GM18907 (cell line): ENCODE measurements at regions not wholly inside any gene's neighbourhood (a gene's known extent, or its start where the extent isn't known, plus 50 kb on each side); places are given as distances from the start of the nearest gene placed in this dataset.
"Not testable (repeated sequence)": the region's sequence is repeated elsewhere in the genome, so short reads cannot be mapped to it uniquely, and the experiment has no call there.

Experiments used
- ATAC-seq: cut with Tn5 transposase; IDR thresholded peaks from one replicate; pipeline ENCODE4 v1.9.1; 2021; ENCODE audit warnings: mild to moderate bottlenecking, moderate library complexity; ENCODE audit not compliant: unreplicated experiment

DNA sequence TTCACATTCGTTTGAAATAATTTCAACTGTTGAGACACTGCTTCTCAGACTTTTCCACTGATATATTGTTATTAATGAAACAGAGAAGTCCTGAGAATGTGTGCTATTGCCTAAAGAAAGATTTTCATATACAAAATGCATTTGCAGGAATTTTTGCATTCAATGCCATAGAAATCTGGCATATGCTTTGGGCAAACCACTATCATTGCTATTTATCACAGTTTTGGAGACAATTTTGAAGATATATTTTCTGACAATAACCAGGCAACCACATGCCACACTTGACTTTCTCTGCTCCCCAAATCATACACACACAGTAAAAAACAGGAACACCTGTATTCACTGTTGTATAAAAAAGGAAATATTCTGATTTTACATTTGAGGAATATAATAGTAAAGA lies 1303.7 kb upstream of the IGFBP7 start:
- ATAC-seq: no peak

DNA sequence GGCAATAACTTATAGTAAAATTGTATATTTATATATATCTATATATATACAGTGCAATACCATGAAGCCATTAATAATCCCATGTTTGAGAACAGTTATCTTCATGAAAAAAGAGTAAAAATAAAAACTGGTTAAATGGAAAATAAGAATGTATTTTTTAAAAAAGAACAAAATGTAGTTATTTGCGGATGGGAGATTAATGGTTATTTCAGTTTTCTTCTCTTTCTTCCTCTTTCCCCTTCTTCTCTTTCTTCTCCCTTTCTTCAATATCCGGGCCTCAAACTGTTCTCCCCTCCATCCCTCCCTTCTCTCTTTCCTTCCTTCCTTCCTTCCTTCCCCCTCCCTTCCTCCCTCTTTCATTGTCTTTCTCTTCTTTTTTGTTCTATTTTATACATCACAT lies 1301.7 kb upstream of the IGFBP7 start:
- ATAC-seq: no peak

- ATAC-seq: no peak
These were observed 1296.6 kb upstream of the IGFBP7 start for GRCh38 chr4:58406762-58407161.

DNA sequence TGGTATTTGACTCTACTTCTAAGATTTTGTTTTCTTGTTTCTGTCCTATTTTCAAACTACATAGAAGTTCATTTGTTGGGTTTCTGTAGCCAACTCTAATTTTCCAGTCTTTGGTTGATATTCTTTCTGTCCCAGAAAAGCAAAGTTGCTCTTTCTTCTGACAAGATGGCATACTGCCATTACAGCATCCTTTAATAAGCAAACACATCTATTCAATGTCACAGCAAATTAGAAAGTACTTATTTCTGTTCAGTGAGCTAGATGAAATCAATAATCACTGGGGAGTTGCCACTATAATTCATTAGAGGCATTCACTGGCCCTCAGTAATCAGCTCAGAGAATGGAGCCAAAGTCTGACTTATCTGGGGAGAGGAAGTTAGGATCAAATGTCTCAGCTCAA lies 1258.0 kb upstream of the IGFBP7 start:
- no peak for ATAC-seq

- no peak for ATAC-seq
These were observed 1250.4 kb upstream of the IGFBP7 start for GRCh38 chr4:58360354-58361133.

DNA sequence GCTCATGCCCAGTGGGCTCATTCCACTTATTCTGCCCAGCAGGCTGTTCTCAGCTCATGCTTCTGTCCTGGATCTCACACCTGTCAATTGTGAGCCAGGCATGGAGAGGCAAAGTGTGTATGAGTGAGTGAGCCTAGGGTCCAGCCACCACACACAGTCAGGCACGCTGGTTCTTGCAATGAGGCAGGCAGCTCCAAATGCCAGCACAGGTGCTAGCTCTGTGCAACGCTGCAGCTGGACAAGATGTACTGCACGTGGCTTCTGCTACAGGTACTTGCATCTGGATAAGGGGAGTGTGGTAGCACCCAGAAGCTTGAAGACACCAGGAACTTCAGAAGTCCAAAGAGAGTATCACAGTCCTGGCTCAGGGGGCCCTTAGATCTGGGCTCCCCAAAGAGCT lies 1249.4 kb upstream of the IGFBP7 start:
- no peak for ATAC-seq

DNA sequence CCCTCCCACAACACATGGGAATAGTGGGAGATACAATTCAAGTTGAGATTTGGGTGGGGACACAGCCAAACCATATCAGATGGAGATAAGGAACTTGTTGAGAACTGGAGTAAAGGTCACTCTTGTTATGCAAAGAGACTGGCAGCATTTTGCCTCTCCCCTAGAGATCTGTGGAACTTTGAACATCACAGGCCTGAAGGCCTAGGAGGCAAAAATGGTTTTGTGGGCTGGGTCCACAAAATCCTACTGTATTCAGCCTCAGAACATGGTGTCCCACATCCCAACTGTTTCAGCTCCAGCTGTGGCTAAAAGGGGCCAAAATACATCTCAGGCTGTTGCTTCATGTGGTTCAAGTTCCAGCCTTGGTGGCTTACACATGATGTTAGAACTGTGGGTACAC lies 1247.8 kb upstream of the IGFBP7 start:
- no peak for ATAC-seq

DNA sequence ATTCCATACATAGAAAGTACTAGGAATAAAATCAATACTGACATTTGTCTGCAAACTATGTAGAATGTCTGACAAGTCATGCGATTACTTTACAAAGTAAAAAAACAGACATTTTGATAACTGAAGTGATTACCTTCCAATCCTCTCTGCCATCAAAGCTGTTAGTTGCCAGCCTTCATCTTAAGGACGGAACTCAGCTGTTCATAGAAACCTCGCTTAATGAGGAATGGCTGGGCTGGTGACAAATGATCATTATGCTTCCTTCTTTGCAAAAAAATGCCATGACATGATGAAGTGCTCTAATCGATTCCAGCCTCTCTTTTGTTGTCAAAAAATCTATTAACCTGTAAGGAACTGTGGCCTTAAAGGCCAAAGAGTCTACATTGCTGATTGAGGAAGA lies 1214.9 kb upstream of the IGFBP7 start:
- ATAC-seq: no peak

- ATAC-seq: no peak
These were observed 1203.3 kb upstream of the IGFBP7 start for GRCh38 chr4:58313444-58313843.

DNA sequence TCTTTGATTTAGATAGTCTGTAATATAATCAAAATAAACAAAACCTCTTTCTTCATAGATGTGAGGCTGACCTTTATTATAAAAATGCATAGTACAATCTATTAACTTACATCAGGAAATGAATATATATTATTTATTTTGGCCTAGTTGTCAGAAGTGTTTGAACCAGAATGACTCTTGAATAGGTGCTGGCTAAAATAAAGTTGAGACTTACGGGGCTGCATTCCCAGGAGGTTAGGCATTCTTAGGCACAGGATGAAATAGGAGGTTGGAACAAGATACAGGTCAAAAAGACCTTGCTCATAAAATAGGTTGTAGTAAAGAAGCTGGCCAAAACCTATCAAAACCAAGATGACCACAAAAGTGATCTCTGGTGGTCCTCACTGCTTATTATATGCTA lies 1193.3 kb upstream of the IGFBP7 start:
- no peak for ATAC-seq

- no peak for ATAC-seq
These were observed 1191.3 kb upstream of the IGFBP7 start for GRCh38 chr4:58301376-58301999.

DNA sequence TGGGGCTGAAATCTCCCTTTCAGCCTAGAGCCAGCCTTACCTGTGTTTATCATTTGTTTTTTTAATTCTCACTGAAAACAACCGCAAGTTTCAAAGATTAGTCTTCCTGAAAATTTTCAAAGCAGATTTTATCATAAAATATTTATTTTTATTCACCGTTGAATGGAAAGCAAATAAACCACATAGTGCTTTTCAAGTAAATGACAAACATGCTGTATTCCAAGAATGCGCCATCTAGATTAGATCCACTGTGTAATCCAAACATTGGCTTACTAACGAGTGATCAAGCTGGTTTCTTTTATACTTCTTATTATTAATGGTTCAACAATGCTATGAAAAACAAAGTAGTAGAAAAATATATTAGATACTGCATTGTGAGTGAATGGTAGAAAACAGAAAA lies 1176.2 kb upstream of the IGFBP7 start:
- no peak for ATAC-seq

DNA sequence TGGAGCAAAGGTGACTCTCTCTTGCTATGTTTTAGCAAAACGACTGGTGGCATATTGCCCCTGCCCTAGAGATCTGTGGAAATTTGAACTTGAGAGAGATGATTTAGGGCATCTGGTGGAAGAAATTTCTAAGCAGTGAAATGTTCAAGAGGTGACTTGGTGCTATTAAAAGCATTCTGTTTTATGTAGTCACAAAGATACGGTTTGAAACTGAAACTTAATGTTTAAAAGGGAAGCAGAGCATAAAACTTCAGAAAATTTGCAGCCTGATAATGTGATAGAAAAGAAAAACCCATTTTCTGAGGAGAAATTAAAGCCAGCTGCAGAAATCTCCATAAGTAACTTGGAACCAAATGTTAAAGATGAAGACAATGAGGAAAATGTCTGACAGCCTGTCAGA lies 1170.7 kb upstream of the IGFBP7 start:
- not testable (repeated sequence) for ATAC-seq

GRCh38 chr4:58275856-58276255 lies 1165.7 kb upstream of the IGFBP7 start:
- ATAC-seq: no peak

GRCh38 chr4:58274553-58274952 lies 1164.4 kb upstream of the IGFBP7 start:
- no peak for ATAC-seq

- ATAC-seq: no peak
These were observed 1162.1 kb upstream of the IGFBP7 start for GRCh38 chr4:58272311-58272710.

GRCh38 chr4:58265734-58266133 lies 1155.5 kb upstream of the IGFBP7 start:
- no peak for ATAC-seq

DNA sequence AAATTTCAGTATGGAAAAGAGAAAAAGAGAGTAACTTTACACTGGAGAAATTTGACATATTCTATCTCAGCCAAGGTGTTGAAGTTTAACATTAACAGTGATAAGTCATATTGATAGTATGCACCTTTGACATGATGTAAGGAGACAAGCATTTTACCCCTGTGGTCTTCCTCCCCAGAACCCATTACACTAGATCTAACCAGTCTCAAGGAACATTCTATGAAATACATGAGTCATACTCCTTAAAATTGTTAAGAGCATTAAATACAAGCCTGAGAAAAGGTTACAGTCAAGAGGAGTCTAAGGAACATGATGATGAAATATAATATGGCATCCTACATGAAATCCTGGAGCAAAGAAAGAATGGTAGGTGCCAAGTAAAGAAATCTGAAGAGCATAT lies 1151.3 kb upstream of the IGFBP7 start:
- no peak for ATAC-seq

DNA sequence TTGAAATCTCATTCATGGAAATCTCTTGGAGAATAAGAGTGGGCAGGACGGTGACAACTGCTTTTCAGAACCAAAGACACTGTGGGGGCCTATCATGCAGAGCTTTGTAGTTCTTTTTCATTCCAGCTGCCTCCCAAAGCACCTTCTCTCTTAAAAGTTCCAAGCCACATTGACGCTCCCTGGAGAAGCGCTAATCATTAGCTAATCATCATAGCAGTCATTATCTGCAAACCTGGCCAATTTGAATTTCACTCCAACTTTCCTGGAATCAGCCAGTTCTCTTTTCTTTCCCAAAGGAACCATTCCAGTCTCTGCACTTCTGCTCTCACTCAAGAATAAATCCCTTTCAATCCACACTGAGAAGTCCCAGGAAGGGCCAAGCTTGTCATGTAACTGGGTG lies 1144.1 kb upstream of the IGFBP7 start:
- no peak for ATAC-seq

GRCh38 chr4:58252656-58253055 lies 1142.5 kb upstream of the IGFBP7 start:
- ATAC-seq: no peak

DNA sequence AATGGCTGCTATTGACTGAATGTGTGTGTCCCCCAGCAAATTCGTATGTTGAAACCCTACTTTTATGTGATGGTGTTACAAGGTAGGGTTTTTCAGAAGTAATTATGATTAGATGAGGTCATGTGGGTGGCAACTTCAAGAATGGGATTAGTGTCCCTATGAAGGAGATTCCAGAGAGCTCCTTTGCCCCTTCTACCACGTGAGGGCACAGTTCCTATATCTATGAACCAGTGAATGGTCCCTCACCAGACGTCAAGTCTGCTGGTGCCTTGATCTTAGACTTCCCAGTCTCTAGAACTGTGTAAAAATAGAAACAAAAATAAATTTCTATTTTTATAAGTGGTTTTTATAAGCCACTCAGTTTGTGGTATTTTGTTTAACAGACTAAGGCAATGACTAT lies 1137.6 kb upstream of the IGFBP7 start:
- ATAC-seq: no peak

DNA sequence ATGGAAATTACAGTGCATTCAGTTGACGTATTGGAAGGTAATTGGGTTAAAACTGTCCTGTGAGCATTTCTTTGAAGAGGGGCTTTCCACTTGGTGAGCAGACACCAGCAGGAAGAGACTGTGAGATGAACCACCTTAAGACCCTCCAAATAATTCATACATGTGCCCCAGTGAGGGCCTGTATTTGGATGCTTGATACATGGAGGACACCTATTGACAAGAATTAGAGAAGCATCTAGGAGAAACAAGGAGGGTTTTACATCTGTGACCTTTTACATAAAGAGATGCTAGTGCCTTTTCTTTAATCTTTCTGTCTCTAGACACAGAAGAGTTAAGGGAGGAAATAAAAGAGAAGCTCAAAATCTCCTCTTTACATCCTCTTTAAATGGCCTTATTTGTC lies 1115.3 kb upstream of the IGFBP7 start:
- ATAC-seq: no peak

- ATAC-seq: no peak
These were observed 1109.0 kb upstream of the IGFBP7 start for GRCh38 chr4:58219179-58219578.
